Ishikawa (cell line): ENCODE measurements at regions not wholly inside any gene's neighbourhood (a gene's known extent, or its start where the extent isn't known, plus 50 kb on each side); places are given as distances from the start of the nearest gene placed in this dataset.

Experiments
- CEBPB ChIP-seq: IDR thresholded peaks from 2 replicates; pipeline ENCODE4 v1.6.1; 2012
- EGR1 ChIP-seq: IDR thresholded peaks from 2 replicates; pipeline ENCODE4 v1.6.1; 2012
- EP300 ChIP-seq: IDR thresholded peaks from 2 replicates; pipeline ENCODE4 v1.6.1; 2012; ENCODE audit warnings: borderline replicate concordance
- RAD21 ChIP-seq: IDR thresholded peaks from 2 replicates; pipeline ENCODE4 v1.6.1; 2012; ENCODE audit warnings: low read depth
- REST ChIP-seq: IDR thresholded peaks from 2 replicates; pipeline ENCODE4 v1.6.1; 2012; ENCODE audit warnings: low read depth, mild to moderate bottlenecking

DNA sequence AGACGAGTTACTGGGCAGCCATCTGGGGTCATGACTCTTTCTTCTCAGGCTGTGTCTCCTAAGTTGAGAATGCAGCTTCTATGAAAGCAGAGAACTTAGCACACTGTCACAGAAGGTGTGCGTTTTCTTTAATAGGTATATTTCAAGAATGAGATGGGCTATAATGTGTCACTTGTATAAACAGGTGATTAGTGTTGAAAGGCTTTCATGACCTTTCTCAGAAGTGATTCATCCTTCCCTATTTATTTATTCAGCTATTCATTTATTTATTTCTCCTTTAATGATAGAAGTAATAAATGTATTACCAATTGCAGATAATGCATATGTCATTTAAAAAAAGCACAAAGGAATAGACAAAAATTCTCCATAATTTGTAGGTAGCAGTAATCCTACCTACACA is 157.2 kb upstream of the COL21A1 start:
- TF ChIP-seq REST: no peak
- no peak for TF ChIP-seq CEBPB
- TF ChIP-seq EGR1: no peak
- TF ChIP-seq EP300: no peak
- no peak for TF ChIP-seq RAD21
